ENCODE measurements at regions not wholly inside any gene's neighbourhood (a gene's known extent, or its start where the extent isn't known, plus 50 kb on each side); places are given as distances from the start of the nearest gene placed in this dataset.
"Not testable (repeated sequence)": the region's sequence is repeated elsewhere in the genome, so short reads cannot be mapped to it uniquely, and the experiment has no call there.

- Histone ChIP-seq H3K4me2 (ENCODE audit: low read depth, low read length, poor library complexity, severe bottlenecking) (no peak overlapping the region), H4K20me1 (ENCODE audit: insufficient read depth, low read length, poor library complexity, severe bottlenecking) (no peaks in the 10 kb centered on the region), H3K36me3 (ENCODE audit: insufficient read depth, low read length) (no peaks in the 10 kb centered on the region), H3K4me3 (ENCODE audit: low read length, poor library complexity, severe bottlenecking) (no peak overlapping the region), H3K4me1 (ENCODE audit: insufficient read depth, low read length, poor library complexity, severe bottlenecking) (no peaks in the 10 kb centered on the region), H3K9me3 (ENCODE audit: insufficient read depth, low read depth, low read length) (no peaks in the 10 kb centered on the region), H3K9me2 (replicated peaks; ENCODE audit: low read depth, low read length) (no peaks in the 10 kb centered on the region), H2AFZ (ENCODE audit: low read length) (no peak overlapping the region), H3F3A (ENCODE audit: low read depth) (no peaks in the 10 kb centered on the region), H3K79me2 (ENCODE audit: insufficient read depth, low read length) (no peaks in the 10 kb centered on the region), H3K27me3 (ENCODE audit: insufficient read depth, low read length, poor library complexity, severe bottlenecking) (no peaks in the 10 kb centered on the region), H3K9ac (ENCODE audit: low read depth, low read length, poor library complexity, severe bottlenecking) (no peak overlapping the region)
- TF ChIP-seq EZH2phosphoT487 (IDR thresholded peaks at IDR 0.05; ENCODE audit: borderline replicate concordance) (no peak), CTCF (conservative IDR thresholded peaks at IDR 0.05; ENCODE audit: low read length) (no peak)
Observed at GRCh38 chr5:136453986-136454758, 88.8 kb upstream of the TRPC7 start.

GRCh38 chr5:136453199-136453598 is 87.9 kb upstream of the TRPC7 start:
- no peak for TF ChIP-seq CTCF (conservative IDR thresholded peaks at IDR 0.05; ENCODE audit: low read length)
- TF ChIP-seq EZH2phosphoT487 (IDR thresholded peaks at IDR 0.05; ENCODE audit: borderline replicate concordance), result no peak
- H3K9me3 ChIP-seq (ENCODE audit: insufficient read depth, low read depth, low read length), result no peaks in the 10 kb centered on the region
- H3F3A ChIP-seq (ENCODE audit: low read depth), result no peaks in the 10 kb centered on the region
- H3K4me3 ChIP-seq (ENCODE audit: low read length, poor library complexity, severe bottlenecking), result no peak overlapping the region
- no peaks in the 10 kb centered on the region for H4K20me1 ChIP-seq (ENCODE audit: insufficient read depth, low read length, poor library complexity, severe bottlenecking)
- H3K27me3 ChIP-seq (ENCODE audit: insufficient read depth, low read length, poor library complexity, severe bottlenecking), result no peaks in the 10 kb centered on the region
- no peaks in the 10 kb centered on the region for H3K36me3 ChIP-seq (ENCODE audit: insufficient read depth, low read length)
- no peak overlapping the region for H3K4me2 ChIP-seq (ENCODE audit: low read depth, low read length, poor library complexity, severe bottlenecking)
- no peaks in the 10 kb centered on the region for H3K4me1 ChIP-seq (ENCODE audit: insufficient read depth, low read length, poor library complexity, severe bottlenecking)
- no peak overlapping the region for H3K9ac ChIP-seq (ENCODE audit: low read depth, low read length, poor library complexity, severe bottlenecking)
- H3K9me2 ChIP-seq (replicated peaks; ENCODE audit: low read depth, low read length), result no peaks in the 10 kb centered on the region
- no peaks in the 10 kb centered on the region for H3K79me2 ChIP-seq (ENCODE audit: insufficient read depth, low read length)
- H2AFZ ChIP-seq (ENCODE audit: low read length), result no peak overlapping the region

GRCh38 chr5:136447576-136447975 is 82.2 kb upstream of the TRPC7 start:
- not testable (repeated sequence) for H3K9ac ChIP-seq (ENCODE audit: low read depth, low read length, poor library complexity, severe bottlenecking); H3K36me3 ChIP-seq (ENCODE audit: insufficient read depth, low read length); H3K4me2 ChIP-seq (ENCODE audit: low read depth, low read length, poor library complexity, severe bottlenecking); H3K9me2 ChIP-seq (replicated peaks; ENCODE audit: low read depth, low read length); H3K9me3 ChIP-seq (ENCODE audit: insufficient read depth, low read depth, low read length); H3K4me3 ChIP-seq (ENCODE audit: low read length, poor library complexity, severe bottlenecking); H3K79me2 ChIP-seq (ENCODE audit: insufficient read depth, low read length); H3F3A ChIP-seq (ENCODE audit: low read depth); H3K4me1 ChIP-seq (ENCODE audit: insufficient read depth, low read length, poor library complexity, severe bottlenecking); H3K27me3 ChIP-seq (ENCODE audit: insufficient read depth, low read length, poor library complexity, severe bottlenecking); H2AFZ ChIP-seq (ENCODE audit: low read length); H4K20me1 ChIP-seq (ENCODE audit: insufficient read depth, low read length, poor library complexity, severe bottlenecking)

- H3K4me3 ChIP-seq (ENCODE audit: low read length, poor library complexity, severe bottlenecking), result no peak overlapping the region
- no peak overlapping the region for H3K9ac ChIP-seq (ENCODE audit: low read depth, low read length, poor library complexity, severe bottlenecking)
- H3K4me1 ChIP-seq (ENCODE audit: insufficient read depth, low read length, poor library complexity, severe bottlenecking), result no peaks in the 10 kb centered on the region
- H4K20me1 ChIP-seq (ENCODE audit: insufficient read depth, low read length, poor library complexity, severe bottlenecking), result no peaks in the 10 kb centered on the region
- H3K4me2 ChIP-seq (ENCODE audit: low read depth, low read length, poor library complexity, severe bottlenecking), result no peak overlapping the region
- H3F3A ChIP-seq (ENCODE audit: low read depth), result no peaks in the 10 kb centered on the region
- H3K79me2 ChIP-seq (ENCODE audit: insufficient read depth, low read length), result no peaks in the 10 kb centered on the region
- H3K27me3 ChIP-seq (ENCODE audit: insufficient read depth, low read length, poor library complexity, severe bottlenecking), result no peaks in the 10 kb centered on the region
- TF ChIP-seq CTCF (conservative IDR thresholded peaks at IDR 0.05; ENCODE audit: low read length) (peak; percentile 39), EZH2phosphoT487 (IDR thresholded peaks at IDR 0.05; ENCODE audit: borderline replicate concordance) (no peak)
- H2AFZ ChIP-seq (ENCODE audit: low read length), result no peak overlapping the region
- no peaks in the 10 kb centered on the region for H3K36me3 ChIP-seq (ENCODE audit: insufficient read depth, low read length)
- no peaks in the 10 kb centered on the region for H3K9me3 ChIP-seq (ENCODE audit: insufficient read depth, low read depth, low read length)
- no peaks in the 10 kb centered on the region for H3K9me2 ChIP-seq (replicated peaks; ENCODE audit: low read depth, low read length)
Observed at GRCh38 chr5:136446565-136446964, 81.2 kb upstream of the TRPC7 start.

- not testable (repeated sequence) for H3F3A ChIP-seq (ENCODE audit: low read depth); H3K9me2 ChIP-seq (replicated peaks; ENCODE audit: low read depth, low read length); H3K4me3 ChIP-seq (ENCODE audit: low read length, poor library complexity, severe bottlenecking); H3K4me2 ChIP-seq (ENCODE audit: low read depth, low read length, poor library complexity, severe bottlenecking); H3K9ac ChIP-seq (ENCODE audit: low read depth, low read length, poor library complexity, severe bottlenecking); H3K9me3 ChIP-seq (ENCODE audit: insufficient read depth, low read depth, low read length); H3K36me3 ChIP-seq (ENCODE audit: insufficient read depth, low read length); H2AFZ ChIP-seq (ENCODE audit: low read length); H3K4me1 ChIP-seq (ENCODE audit: insufficient read depth, low read length, poor library complexity, severe bottlenecking); H4K20me1 ChIP-seq (ENCODE audit: insufficient read depth, low read length, poor library complexity, severe bottlenecking); H3K79me2 ChIP-seq (ENCODE audit: insufficient read depth, low read length); H3K27me3 ChIP-seq (ENCODE audit: insufficient read depth, low read length, poor library complexity, severe bottlenecking)
Observed at GRCh38 chr5:136444099-136444498, 78.8 kb upstream of the TRPC7 start.

Data from Loucy (cell line).